ENCODE measurements at regions not wholly inside any gene's neighbourhood (a gene's known extent, or its start where the extent isn't known, plus 50 kb on each side); places are given as distances from the start of the nearest gene placed in this dataset.

- DNase-seq, result no peak
Observed at GRCh38 chr2:51706220-51706619, 674.3 kb upstream of the NRXN1 start.

DNA sequence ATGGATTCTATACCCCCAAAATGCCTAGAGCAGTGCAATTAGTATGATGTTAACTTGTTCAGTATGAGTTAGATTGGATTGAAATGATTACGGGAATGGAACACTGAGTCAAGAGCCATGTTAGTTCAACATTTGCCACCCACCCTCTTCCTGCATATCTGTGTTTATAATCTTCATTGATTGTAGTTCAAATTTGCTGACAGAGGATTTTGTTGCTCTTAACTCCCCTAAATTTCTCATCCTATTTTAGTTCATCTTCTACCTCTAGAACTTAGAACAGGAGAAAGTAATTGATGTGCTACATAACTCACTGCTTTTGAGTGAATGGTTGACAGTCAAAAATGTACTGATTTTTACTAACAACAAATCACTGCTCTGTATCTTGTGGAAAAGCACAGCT, 673.5 kb upstream of the NRXN1 start:
- no peak for DNase-seq

- DNase-seq, result no peak
Observed at GRCh38 chr2:51698021-51698420, 666.1 kb upstream of the NRXN1 start.

DNA sequence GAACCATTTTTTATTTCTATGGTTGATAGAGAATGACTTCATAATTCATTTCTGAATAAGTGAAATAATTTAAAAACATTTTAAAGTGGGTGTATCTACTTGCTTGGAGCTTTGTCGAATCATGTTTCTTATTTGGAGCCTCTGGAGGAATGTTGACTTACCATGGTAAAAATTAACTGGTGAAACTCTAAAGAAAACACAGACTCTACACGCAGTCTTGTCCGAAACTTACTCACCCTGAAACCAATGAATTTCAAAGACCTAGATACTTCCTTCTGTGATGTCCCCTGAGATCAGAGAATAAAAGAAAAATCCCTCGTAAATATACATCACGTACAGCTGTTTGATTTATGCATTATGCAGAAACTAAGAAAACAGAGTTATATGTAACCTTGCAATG, 665.2 kb upstream of the NRXN1 start:
- DNase-seq, result no peak

- no peak for DNase-seq
Observed at GRCh38 chr2:51695531-51695930, 663.6 kb upstream of the NRXN1 start.

GRCh38 chr2:51693640-51694039, 661.7 kb upstream of the NRXN1 start:
- no peak for DNase-seq

GRCh38 chr2:51681854-51682253, 649.9 kb upstream of the NRXN1 start:
- no peak for DNase-seq

GRCh38 chr2:51673628-51674027, 641.7 kb upstream of the NRXN1 start:
- DNase-seq, result no peak

- no peak for DNase-seq
Observed at GRCh38 chr2:51667679-51668078, 635.7 kb upstream of the NRXN1 start.

DNA sequence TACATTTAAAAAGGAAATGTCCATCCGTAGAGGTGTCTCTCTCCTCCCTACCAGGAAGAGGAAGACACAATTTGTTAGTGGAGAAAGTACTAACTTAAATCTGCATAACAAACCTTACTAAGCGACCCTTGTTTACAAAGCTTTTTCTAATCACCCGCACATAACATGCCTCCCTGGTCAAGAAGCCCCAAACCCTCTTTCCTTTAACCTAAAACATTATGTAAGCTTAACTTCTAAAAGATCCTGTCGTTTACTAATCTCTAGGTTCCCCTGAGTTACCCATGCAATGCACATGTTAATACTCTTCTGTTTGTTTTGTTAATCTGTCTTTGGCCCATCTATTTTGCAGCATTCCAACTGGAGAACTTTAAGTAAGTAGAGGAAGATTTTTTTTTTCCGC, 630.3 kb upstream of the NRXN1 start:
- DNase-seq, result no peak

- no peak for DNase-seq
Observed at GRCh38 chr2:51657849-51658248, 625.9 kb upstream of the NRXN1 start.

DNA sequence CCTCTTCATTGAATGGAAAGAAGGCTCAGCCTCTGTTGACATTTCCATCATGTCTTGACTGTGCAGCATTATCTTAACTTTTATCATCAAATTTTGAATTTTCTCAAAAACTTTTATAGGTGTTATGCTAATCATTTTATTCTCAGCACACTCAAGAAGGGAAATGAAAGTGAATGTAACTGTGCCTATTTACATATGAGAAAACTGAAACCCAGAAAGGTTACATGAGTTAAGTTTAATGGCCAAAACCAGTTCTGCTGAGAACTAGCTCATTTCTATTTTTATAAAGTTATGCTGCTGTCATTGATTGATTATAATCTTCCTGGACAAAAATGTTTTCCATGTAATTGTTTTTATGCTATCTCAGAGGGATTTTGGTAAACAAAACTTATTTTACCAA, 618.8 kb upstream of the NRXN1 start:
- no peak for DNase-seq

GRCh38 chr2:51649366-51649765, 617.4 kb upstream of the NRXN1 start:
- DNase-seq, result no peak

DNA sequence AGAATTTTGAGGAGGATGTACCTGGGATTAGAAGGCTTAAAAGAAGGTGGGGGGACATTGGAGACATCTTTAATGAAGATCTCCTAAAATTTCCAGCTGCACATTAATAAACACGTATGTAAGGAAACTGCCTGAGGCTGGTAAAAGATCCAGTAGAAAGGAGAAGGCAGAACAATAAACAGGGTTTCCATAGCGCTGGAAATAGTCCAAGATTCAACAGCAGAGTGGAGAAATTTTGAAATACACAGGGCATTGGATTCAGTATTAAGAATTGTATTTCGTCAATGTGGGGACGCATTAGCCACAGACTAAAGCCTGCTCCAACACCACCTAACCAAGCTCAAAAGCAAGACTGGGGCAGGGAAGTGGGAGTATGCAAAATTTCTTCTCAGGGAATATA, 606.9 kb upstream of the NRXN1 start:
- no peak for DNase-seq

DNA sequence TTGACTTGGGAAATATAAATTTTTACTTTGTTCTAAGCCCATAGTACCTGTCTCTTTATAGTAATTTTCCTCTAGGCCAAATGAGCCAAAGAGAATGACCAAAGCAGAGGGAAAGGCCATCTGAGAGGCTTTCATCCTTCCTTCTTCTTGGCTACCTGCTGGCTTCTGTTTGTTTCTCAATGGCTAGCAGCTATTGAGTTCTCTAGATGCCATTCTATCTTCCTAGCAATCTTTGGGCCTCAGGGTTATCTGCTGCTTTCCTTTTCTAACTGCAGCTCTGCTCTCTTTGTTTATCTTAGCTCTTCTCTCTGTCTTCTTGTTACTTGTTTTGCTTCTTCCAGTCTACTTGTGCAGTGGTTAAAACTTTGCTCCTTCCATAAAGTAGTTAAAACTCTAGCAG, 601.1 kb upstream of the NRXN1 start:
- no peak for DNase-seq

DNA sequence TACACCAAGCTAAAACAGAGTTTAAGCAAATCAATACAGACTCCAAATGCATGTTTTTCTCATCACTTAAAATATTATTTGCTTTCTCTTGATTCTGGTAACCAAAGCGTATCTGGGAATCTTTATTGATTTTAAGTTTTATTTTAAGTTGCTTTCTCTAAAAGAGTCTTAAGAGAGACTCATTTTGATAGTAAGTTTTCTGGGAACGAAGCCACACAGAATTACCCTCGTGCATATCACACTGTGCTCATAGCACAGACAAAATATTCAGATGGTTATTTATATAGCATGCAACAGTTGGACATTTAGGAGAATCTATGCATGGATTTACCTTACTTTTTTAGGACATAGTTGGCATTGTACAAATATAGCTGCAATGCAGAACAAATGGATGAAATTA, 597.5 kb upstream of the NRXN1 start:
- no peak for DNase-seq

DNA sequence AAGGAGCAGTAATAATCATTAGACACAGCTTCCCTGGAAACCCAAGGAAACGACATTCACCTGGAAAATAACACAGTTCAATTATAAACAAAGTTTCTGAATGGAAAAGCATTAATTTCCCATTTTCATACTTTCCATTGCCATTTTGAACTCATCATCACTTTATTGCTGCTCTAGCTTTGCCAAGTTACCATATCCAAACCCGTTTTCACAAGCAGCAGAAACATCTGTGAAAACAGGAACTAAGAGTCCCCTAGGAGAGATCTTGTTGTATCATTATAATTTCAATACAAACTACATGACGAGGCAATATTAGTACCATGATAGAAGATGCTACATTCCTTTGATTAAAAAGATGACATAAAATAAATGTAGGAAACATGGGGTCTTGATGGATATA, 597.0 kb upstream of the NRXN1 start:
- DNase-seq, result no peak

- no peak for DNase-seq
Observed at GRCh38 chr2:51624995-51625394, 593.1 kb upstream of the NRXN1 start.

GRCh38 chr2:51620796-51621195, 588.9 kb upstream of the NRXN1 start:
- no peak for DNase-seq

DNA sequence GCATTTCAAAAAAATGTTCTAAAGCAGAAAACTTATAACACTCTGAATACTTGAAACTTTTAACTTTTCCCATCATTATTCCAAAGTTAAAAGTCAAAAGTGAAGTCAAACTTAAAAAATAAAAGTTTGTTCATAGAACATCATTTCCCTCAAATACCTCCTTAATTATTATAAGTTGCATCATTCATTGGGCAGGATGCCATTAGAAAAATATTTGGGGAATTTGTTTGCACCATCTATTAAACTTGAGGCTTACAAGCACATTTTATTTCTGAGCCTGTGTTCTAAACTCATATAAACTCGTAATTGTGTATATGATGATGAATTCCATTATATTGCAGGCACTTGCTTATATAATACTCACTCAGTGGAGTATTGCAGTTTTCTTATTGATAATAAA, 588.0 kb upstream of the NRXN1 start:
- DNase-seq, result no peak

- no peak for DNase-seq
Observed at GRCh38 chr2:51612387-51612786, 580.5 kb upstream of the NRXN1 start.

DNA sequence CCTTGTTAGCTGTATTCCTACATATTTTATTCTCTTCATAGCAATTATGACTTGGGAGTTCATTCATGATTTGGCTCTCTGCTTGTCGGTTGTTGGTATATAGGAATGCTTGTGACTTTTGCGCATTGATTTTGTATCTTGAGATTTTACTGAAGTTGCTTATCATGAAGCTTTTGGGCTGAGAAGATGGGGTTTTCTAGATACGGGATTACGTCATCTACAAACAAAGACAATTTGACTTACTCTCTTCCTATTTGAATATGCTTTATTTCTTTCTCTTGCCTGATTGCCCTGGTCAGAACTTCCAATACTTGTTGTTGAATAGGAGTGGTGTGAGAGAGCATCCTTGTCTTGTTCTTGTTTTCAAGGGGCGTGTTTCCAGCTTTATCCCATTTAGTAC, 569.8 kb upstream of the NRXN1 start:
- DNase-seq, result no peak

DNA sequence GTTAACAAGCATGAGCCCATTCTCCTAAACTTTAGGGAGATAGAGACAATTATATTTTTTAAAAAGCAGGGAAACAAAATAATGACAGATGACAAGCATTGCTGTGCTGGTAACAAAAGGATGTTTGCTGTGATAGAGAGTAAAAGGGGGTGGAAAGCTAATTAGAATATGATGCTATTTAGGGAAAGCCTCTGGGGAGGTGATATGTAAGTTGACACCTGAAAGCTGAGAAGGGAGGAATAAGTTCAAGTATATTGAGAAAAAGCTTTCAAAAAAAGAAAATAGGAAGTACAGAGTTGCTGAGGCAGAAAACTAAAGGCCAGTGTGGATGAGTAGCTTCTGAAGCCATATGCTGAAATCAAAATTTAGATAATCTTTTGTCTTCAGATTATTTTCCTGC, 565.2 kb upstream of the NRXN1 start:
- no peak for DNase-seq

- no peak for DNase-seq
Observed at GRCh38 chr2:51595836-51596235, 563.9 kb upstream of the NRXN1 start.

DNA sequence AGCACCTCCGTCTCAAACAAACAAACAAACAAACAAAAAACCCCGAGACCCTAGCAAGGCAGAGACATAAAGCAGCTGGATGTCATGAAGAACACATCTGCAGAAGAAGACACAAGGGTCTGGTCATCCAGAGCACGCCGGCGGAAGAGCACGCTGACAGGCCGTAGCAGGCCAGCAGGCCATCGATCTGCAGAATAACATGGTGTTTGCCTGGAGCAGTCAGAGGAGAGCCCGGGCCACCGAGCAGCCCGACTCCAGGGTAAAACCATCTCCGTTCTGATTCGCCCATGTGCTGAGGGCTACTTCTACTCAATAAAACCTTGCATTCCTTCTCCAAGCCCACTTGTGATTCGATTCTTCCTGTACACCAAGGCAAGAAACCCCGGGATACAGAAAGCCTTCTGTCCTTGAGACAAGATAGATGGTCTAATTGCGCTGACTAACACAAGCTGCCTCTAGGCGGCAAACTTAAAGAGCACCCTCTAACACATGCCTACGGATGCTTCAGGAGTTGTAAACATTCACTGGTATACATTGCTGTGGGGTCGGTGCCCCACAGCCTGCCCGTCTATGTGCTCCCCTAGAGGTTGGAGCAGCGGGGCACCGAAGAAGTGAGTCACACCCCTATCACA, 549.8 kb upstream of the NRXN1 start:
- no peak for DNase-seq

GRCh38 chr2:51579412-51579811, 547.5 kb upstream of the NRXN1 start:
- no peak for DNase-seq

Measured in central memory CD4-positive, alpha-beta T cell (primary cell).